ENCODE measurements at regions not wholly inside any gene's neighbourhood (a gene's known extent, or its start where the extent isn't known, plus 50 kb on each side); places are given as distances from the start of the nearest gene placed in this dataset.

GRCh38 chr14:39873791-39874190 lies 441.6 kb upstream of the FBXO33 start:
- H3K4me2 ChIP-seq (ENCODE audit: low read length): no peak overlapping the region
- no peaks in the 10 kb centered on the region for H3K4me1 ChIP-seq (ENCODE audit: control insufficient read depth in 1 of 2, insufficient read depth in 2 of 2, low read length in 2 of 2)
- no peaks in the 10 kb centered on the region for H3K27me3 ChIP-seq (ENCODE audit: insufficient read depth, low read length)
- no peak overlapping the region for H2AFZ ChIP-seq (ENCODE audit: low read depth, low read length, poor library complexity, severe bottlenecking)
- H3K79me2 ChIP-seq (ENCODE audit: insufficient read depth, low read length): no peaks in the 10 kb centered on the region
- no peak overlapping the region for H3K27ac ChIP-seq (ENCODE audit: low read depth, low read length)
- intact Hi-C loops (cut with micrococcal nuclease): no loop called here
- H4K20me1 ChIP-seq (ENCODE audit: insufficient read depth): no peaks in the 10 kb centered on the region; the same call in 1 of the 2 replicates
- H3K9ac ChIP-seq (ENCODE audit: low read length): no peak overlapping the region
- CTCF ChIA-PET: no interaction called here
- no peak for ATAC-seq
- no peaks in the 10 kb centered on the region for H3K9me2 ChIP-seq (ENCODE audit: insufficient read depth)
- BruUV-seq (replicated peaks): no TSS peak
- H3K36me3 ChIP-seq (ENCODE audit: control insufficient read depth in 1 of 2, insufficient read depth in 2 of 2, low read length in 2 of 2): no peaks in the 10 kb centered on the region
- RAD21 ChIA-PET (ENCODE audit: low non-redundant PET in 1 of 2, low total read pairs in 2 of 2, uncharacterized antibody in 2 of 2, unreplicated experiment in 2 of 2): no interaction called here
- no peak overlapping the region for H3K4me3 ChIP-seq (replicated peaks in 1 of 2; ENCODE audit: low read depth in 1 of 2, low read length in 2 of 2)
- no peak for DNase-seq (ENCODE audit: low read depth, low spot score)
- TF ChIP-seq FOSL1 (IDR thresholded peaks at IDR 0.05; ENCODE audit: low read depth): no peak
- TF ChIP-seq RAD21 (IDR thresholded peaks at IDR 0.05; ENCODE audit: low read depth): no peak
- TF ChIP-seq CTCF (IDR thresholded peaks at IDR 0.05 in 2 of 3, conservative IDR thresholded peaks at IDR 0.05 in 1 of 3; ENCODE audit: borderline replicate concordance in 1 of 3, insufficient read depth in 1 of 3, low read depth in 2 of 3, low read length in 2 of 3): no peak
- TF ChIP-seq MAX (IDR thresholded peaks at IDR 0.05): no peak
- no peak for TF ChIP-seq POLR2A (IDR thresholded peaks at IDR 0.05; ENCODE audit: borderline replicate concordance, extremely low read depth, insufficient read depth, insufficient read length)
- TF ChIP-seq CBX3 (IDR thresholded peaks at IDR 0.05; ENCODE audit: low read depth): no peak
- no peak for TF ChIP-seq ZNF274 (IDR thresholded peaks at IDR 0.05; ENCODE audit: low read depth, low read length)
- TF ChIP-seq EZH2 (IDR thresholded peaks at IDR 0.05): no peak
- TF ChIP-seq ATF3 (IDR thresholded peaks at IDR 0.05): no peak
- no peak for TF ChIP-seq EGR1 (IDR thresholded peaks at IDR 0.05; ENCODE audit: low read depth)
- TF ChIP-seq ZFX (IDR thresholded peaks at IDR 0.05): no peak
- TF ChIP-seq SIN3A (IDR thresholded peaks at IDR 0.05; ENCODE audit: low read depth): no peak
- no peak for TF ChIP-seq EZH2phosphoT487 (IDR thresholded peaks at IDR 0.05; ENCODE audit: borderline replicate concordance)
- no peak for TF ChIP-seq SRF (IDR thresholded peaks at IDR 0.05; ENCODE audit: low read depth)
- TF ChIP-seq CEBPB (IDR thresholded peaks at IDR 0.05; ENCODE audit: low read depth): no peak
- POLR2A ChIA-PET: no interaction called here
- H3K9me3 ChIP-seq (ENCODE audit: control insufficient read depth in 1 of 2, insufficient read depth in 1 of 2, low read depth in 1 of 2, low read length in 2 of 2): no peaks in the 10 kb centered on the region
